Tibial nerve (tissue), 4 donors: ENCODE measurements at regions not wholly inside any gene's neighbourhood (a gene's known extent, or its start where the extent isn't known, plus 50 kb on each side); places are given as distances from the start of the nearest gene placed in this dataset.

Experiments
- DNase-seq, 2 donors: peaks; one replicate each; pipeline ENCODE4 v3.0.0-alpha.2; 2019; ENCODE audit warnings: low spot score in 2 of 2
- H3K27ac ChIP-seq, 4 donors: fragments of 200-600 bp; sonication (generic) in 3 of 4; one replicate each; pipeline ENCODE4 v1.5.1; 2017 to 2019; ENCODE audit warnings: mild to moderate bottlenecking in 1 of 4
- H3K27me3 ChIP-seq, 2 donors: fragments of 200-600 bp; sonication (generic) in 1 of 2; one replicate each; pipeline versions ENCODE4 v1.5.1 to v1.6.0; 2017 to 2019
- H3K36me3 ChIP-seq, 3 donors: fragments of 200-600 bp; sonication (generic); one replicate each; pipeline ENCODE4 v1.5.1; 2018 to 2019
- H3K4me1 ChIP-seq, 4 donors: fragments of 200-600 bp; sonication (generic) in 3 of 4; one replicate each; pipeline ENCODE4 v1.5.1; 2017 to 2019
- H3K4me3 ChIP-seq, 4 donors: fragments of 200-600 bp; sonication (generic) in 3 of 4; one replicate each; pipeline ENCODE4 v1.5.1; 2017 to 2019; ENCODE audit warnings: mild to moderate bottlenecking in 1 of 4, moderate library complexity in 1 of 4
- H3K9me3 ChIP-seq, 4 donors: fragments of 200-600 bp; sonication (generic) in 3 of 4; one replicate each; pipeline ENCODE4 v1.5.1; 2017 to 2019
- CTCF ChIP-seq, 5 experiments: fragments of 200-600 bp in 3 of 5; fragments of 450-650 bp in 2 of 5; sonication (generic) in 3 of 5; IDR thresholded peaks; one replicate each; pipeline ENCODE4 v1.5.1; 2016 to 2019; ENCODE audit warnings: antibody characterized with exemption in 5 of 5, mild to moderate bottlenecking in 3 of 5, moderate library complexity in 2 of 5
- EP300 ChIP-seq, 2 donors: sonication (generic); formaldehyde crosslinking; IDR thresholded peaks; one replicate each; pipeline ENCODE4 v1.6.1; 2017; ENCODE audit warnings: antibody characterized with exemption in 2 of 2, mild to moderate bottlenecking in 1 of 2
- POLR2A ChIP-seq, 2 donors: fragments of 450-650 bp; IDR thresholded peaks; one replicate each; pipeline ENCODE4 v1.6.1; 2017; ENCODE audit warnings: antibody characterized with exemption in 2 of 2, mild to moderate bottlenecking in 2 of 2, moderate library complexity in 2 of 2
- WGBS, 2 donors: methylation state at CpG; one replicate each; pipeline ENCODE4 v1.1.5; 2018; 5-methylcytosine and 5-hydroxymethylcytosine counted together

- no peak for DNase-seq
- TF ChIP-seq EP300 (IDR thresholded peaks at IDR 0.05) (no peak), CTCF (IDR thresholded peaks at IDR 0.05) (no peak), POLR2A (IDR thresholded peaks at IDR 0.05) (no peak)
- Histone ChIP-seq H3K9me3 (peaks cover 0 to 7% (median 0%) of the 10 kb centered on the region in 4 donors), H3K27me3 (no peaks in the 10 kb centered on the region), H3K36me3 (no peaks in the 10 kb centered on the region), H3K27ac (no peak overlapping the region), H3K4me3 (no peak overlapping the region), H3K4me1 (no peaks in the 10 kb centered on the region)
- WGBS, 2 donors: 89 to 91% methylated on average over 15 of the region's 15 CpGs
Observed at GRCh38 chr6:48701572-48701971, 590.6 kb upstream of the PTCHD4 start.

GRCh38 chr6:48695872-48696271 lies 584.9 kb upstream of the PTCHD4 start:
- H3K36me3 ChIP-seq: no peaks in the 10 kb centered on the region
- no peaks in the 10 kb centered on the region for H3K4me1 ChIP-seq
- no peaks in the 10 kb centered on the region for H3K27me3 ChIP-seq
- DNase-seq: no peak
- TF ChIP-seq CTCF (IDR thresholded peaks at IDR 0.05): no peak
- TF ChIP-seq EP300 (IDR thresholded peaks at IDR 0.05): no peak
- TF ChIP-seq POLR2A (IDR thresholded peaks at IDR 0.05): no peak
- no peak overlapping the region for H3K4me3 ChIP-seq
- H3K9me3 ChIP-seq: peaks cover 0 to 37% (median 3%) of the 10 kb centered on the region in 4 donors
- H3K27ac ChIP-seq: no peak overlapping the region
- 82 to 87% methylated on average over 3 of the region's 3 CpGs for WGBS, 2 donors

GRCh38 chr6:48691420-48691819 lies 580.4 kb upstream of the PTCHD4 start:
- no peak for TF ChIP-seq CTCF (IDR thresholded peaks at IDR 0.05)
- no peaks in the 10 kb centered on the region for H3K36me3 ChIP-seq
- no peak overlapping the region for H3K4me3 ChIP-seq
- no peak overlapping the region for H3K27ac ChIP-seq
- no peaks in the 10 kb centered on the region for H3K27me3 ChIP-seq
- peaks cover 0 to 67% (median 9%) of the 10 kb centered on the region in 4 donors for H3K9me3 ChIP-seq
- H3K4me1 ChIP-seq: no peaks in the 10 kb centered on the region
- WGBS, 2 donors: 90 to 93% methylated on average over 2 of the region's 2 CpGs
- no peak for DNase-seq

GRCh38 chr6:48689498-48689897 lies 578.5 kb upstream of the PTCHD4 start:
- Histone ChIP-seq H3K4me1 (no peaks in the 10 kb centered on the region), H3K9me3 (peaks cover 0 to 57% (median 6%) of the 10 kb centered on the region in 4 donors), H3K4me3 (no peak overlapping the region), H3K36me3 (no peaks in the 10 kb centered on the region), H3K27me3 (no peaks in the 10 kb centered on the region), H3K27ac (no peak overlapping the region)
- TF ChIP-seq EP300 (IDR thresholded peaks at IDR 0.05) (no peak), POLR2A (IDR thresholded peaks at IDR 0.05) (no peak), CTCF (IDR thresholded peaks at IDR 0.05) (no peak)
- no peak for DNase-seq

GRCh38 chr6:48678390-48678789 lies 567.4 kb upstream of the PTCHD4 start:
- WGBS, 2 donors: 88 to 92% methylated on average over 1 of the region's 1 CpG
- no peak for DNase-seq
- no peaks in the 10 kb centered on the region for H3K4me1 ChIP-seq
- H3K4me3 ChIP-seq: no peak overlapping the region
- no peak overlapping the region for H3K27ac ChIP-seq
- no peaks in the 10 kb centered on the region for H3K27me3 ChIP-seq
- TF ChIP-seq CTCF (IDR thresholded peaks at IDR 0.05) (no peak), EP300 (IDR thresholded peaks at IDR 0.05) (no peak), POLR2A (IDR thresholded peaks at IDR 0.05) (no peak)
- H3K9me3 ChIP-seq: no peaks in the 10 kb centered on the region
- H3K36me3 ChIP-seq: no peaks in the 10 kb centered on the region
